ENCODE measurements at regions not wholly inside any gene's neighbourhood (a gene's known extent, or its start where the extent isn't known, plus 50 kb on each side); places are given as distances from the start of the nearest gene placed in this dataset.
"Not testable (repeated sequence)": the region's sequence is repeated elsewhere in the genome, so short reads cannot be mapped to it uniquely, and the experiment has no call there.

DNA sequence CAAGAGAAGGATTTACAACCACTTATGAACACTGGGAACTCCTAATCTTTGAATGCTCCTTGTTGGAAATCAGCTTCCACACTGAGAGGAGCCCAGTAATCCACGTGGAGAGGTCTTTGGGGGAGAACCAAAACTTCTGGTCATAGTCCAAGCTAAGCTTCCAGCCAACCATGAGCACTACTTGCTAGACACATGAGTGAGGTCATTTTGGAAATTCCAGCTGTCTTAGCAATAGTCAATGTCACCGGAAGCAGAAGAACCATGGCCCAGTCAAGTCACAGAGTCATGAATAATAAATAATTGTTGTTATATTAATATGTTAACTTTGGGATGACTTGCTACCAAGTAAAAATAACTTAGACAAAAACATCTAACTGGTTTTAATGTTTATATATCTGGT lies 324.9 kb upstream of the SGCG start:
- Histone ChIP-seq H3K4me2 (ENCODE audit: low read length) (no peak overlapping the region), H3K4me1 (ENCODE audit: control insufficient read depth in 1 of 2, insufficient read depth in 2 of 2, low read length in 2 of 2) (no peaks in the 10 kb centered on the region), H3K27ac (ENCODE audit: low read depth, low read length) (no peak overlapping the region), H4K20me1 (ENCODE audit: insufficient read depth) (no peaks in the 10 kb centered on the region), H3K9me3 (ENCODE audit: control insufficient read depth in 1 of 2, insufficient read depth in 1 of 2, low read depth in 1 of 2, low read length in 2 of 2) (no peaks in the 10 kb centered on the region), H3K9me2 (ENCODE audit: insufficient read depth) (no peaks in the 10 kb centered on the region), H3K9ac (ENCODE audit: low read length) (no peak overlapping the region), H3K36me3 (ENCODE audit: control insufficient read depth in 1 of 2, insufficient read depth in 2 of 2, low read length in 2 of 2) (no peaks in the 10 kb centered on the region), H3K27me3 (ENCODE audit: insufficient read depth, low read length) (no peaks in the 10 kb centered on the region), H2AFZ (ENCODE audit: low read depth, low read length, poor library complexity, severe bottlenecking) (no peak overlapping the region), H3K79me2 (ENCODE audit: insufficient read depth, low read length) (no peaks in the 10 kb centered on the region), H3K4me3 (replicated peaks in 1 of 2; ENCODE audit: low read depth in 1 of 2, low read length in 2 of 2) (no peak overlapping the region)
- intact Hi-C loops (cut with micrococcal nuclease) = no loop called here
- DNase-seq (ENCODE audit: low read depth, low spot score) (no peak), ATAC-seq (no peak)
- TF ChIP-seq, protein P1, sequence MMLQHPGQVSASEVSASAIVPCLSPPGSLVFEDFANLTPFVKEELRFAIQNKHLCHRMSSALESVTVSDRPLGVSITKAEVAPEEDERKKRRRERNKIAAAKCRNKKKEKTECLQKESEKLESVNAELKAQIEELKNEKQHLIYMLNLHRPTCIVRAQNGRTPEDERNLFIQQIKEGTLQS (IDR thresholded peaks at IDR 0.05) = no peak
- TF ChIP-seq CEBPB (IDR thresholded peaks at IDR 0.05; ENCODE audit: low read depth) (no peak), SIN3A (IDR thresholded peaks at IDR 0.05; ENCODE audit: low read depth) (no peak), CBX3 (IDR thresholded peaks at IDR 0.05; ENCODE audit: low read depth) (no peak), YY1 (IDR thresholded peaks at IDR 0.05; ENCODE audit: extremely low read depth, insufficient replicate concordance, low read depth, low read length) (no peak), EZH2phosphoT487 (IDR thresholded peaks at IDR 0.05; ENCODE audit: borderline replicate concordance) (no peak), EZH2 (IDR thresholded peaks at IDR 0.05) (no peak), SRF (IDR thresholded peaks at IDR 0.05; ENCODE audit: low read depth) (no peak), SP1 (IDR thresholded peaks at IDR 0.05; ENCODE audit: low read depth) (no peak), ZFX (IDR thresholded peaks at IDR 0.05) (no peak), POLR2A (IDR thresholded peaks at IDR 0.05; ENCODE audit: borderline replicate concordance, extremely low read depth, insufficient read depth, insufficient read length) (no peak), POLR2AphosphoS5 (IDR thresholded peaks at IDR 0.05; ENCODE audit: low read depth, low read length) (no peak), RAD21 (IDR thresholded peaks at IDR 0.05; ENCODE audit: low read depth) (no peak), ELF1 (IDR thresholded peaks at IDR 0.05; ENCODE audit: borderline replicate concordance, low read depth) (no peak), FOSL1 (IDR thresholded peaks at IDR 0.05; ENCODE audit: low read depth) (no peak)
- TF ChIP-seq, protein P2, sequence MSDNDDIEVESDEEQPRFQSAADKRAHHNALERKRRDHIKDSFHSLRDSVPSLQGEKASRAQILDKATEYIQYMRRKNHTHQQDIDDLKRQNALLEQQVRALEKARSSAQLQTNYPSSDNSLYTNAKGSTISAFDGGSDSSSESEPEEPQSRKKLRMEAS (IDR thresholded peaks at IDR 0.05) = no peak
- TF ChIP-seq, protein P3, sequence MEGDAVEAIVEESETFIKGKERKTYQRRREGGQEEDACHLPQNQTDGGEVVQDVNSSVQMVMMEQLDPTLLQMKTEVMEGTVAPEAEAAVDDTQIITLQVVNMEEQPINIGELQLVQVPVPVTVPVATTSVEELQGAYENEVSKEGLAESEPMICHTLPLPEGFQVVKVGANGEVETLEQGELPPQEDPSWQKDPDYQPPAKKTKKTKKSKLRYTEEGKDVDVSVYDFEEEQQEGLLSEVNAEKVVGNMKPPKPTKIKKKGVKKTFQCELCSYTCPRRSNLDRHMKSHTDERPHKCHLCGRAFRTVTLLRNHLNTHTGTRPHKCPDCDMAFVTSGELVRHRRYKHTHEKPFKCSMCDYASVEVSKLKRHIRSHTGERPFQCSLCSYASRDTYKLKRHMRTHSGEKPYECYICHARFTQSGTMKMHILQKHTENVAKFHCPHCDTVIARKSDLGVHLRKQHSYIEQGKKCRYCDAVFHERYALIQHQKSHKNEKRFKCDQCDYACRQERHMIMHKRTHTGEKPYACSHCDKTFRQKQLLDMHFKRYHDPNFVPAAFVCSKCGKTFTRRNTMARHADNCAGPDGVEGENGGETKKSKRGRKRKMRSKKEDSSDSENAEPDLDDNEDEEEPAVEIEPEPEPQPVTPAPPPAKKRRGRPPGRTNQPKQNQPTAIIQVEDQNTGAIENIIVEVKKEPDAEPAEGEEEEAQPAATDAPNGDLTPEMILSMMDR (IDR thresholded peaks at IDR 0.05 in 2 of 3, conservative IDR thresholded peaks at IDR 0.05 in 1 of 3; ENCODE audit: borderline replicate concordance in 1 of 3, insufficient read depth in 1 of 3, low read depth in 2 of 3, low read length in 2 of 3) = no peak
- TF ChIP-seq, protein P4, sequence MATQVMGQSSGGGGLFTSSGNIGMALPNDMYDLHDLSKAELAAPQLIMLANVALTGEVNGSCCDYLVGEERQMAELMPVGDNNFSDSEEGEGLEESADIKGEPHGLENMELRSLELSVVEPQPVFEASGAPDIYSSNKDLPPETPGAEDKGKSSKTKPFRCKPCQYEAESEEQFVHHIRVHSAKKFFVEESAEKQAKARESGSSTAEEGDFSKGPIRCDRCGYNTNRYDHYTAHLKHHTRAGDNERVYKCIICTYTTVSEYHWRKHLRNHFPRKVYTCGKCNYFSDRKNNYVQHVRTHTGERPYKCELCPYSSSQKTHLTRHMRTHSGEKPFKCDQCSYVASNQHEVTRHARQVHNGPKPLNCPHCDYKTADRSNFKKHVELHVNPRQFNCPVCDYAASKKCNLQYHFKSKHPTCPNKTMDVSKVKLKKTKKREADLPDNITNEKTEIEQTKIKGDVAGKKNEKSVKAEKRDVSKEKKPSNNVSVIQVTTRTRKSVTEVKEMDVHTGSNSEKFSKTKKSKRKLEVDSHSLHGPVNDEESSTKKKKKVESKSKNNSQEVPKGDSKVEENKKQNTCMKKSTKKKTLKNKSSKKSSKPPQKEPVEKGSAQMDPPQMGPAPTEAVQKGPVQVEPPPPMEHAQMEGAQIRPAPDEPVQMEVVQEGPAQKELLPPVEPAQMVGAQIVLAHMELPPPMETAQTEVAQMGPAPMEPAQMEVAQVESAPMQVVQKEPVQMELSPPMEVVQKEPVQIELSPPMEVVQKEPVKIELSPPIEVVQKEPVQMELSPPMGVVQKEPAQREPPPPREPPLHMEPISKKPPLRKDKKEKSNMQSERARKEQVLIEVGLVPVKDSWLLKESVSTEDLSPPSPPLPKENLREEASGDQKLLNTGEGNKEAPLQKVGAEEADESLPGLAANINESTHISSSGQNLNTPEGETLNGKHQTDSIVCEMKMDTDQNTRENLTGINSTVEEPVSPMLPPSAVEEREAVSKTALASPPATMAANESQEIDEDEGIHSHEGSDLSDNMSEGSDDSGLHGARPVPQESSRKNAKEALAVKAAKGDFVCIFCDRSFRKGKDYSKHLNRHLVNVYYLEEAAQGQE (IDR thresholded peaks at IDR 0.05; ENCODE audit: low read depth) = no peak
- CTCF ChIA-PET = no interaction called here
- RAD21 ChIA-PET (ENCODE audit: low non-redundant PET in 1 of 2, low total read pairs in 2 of 2, uncharacterized antibody in 2 of 2, unreplicated experiment in 2 of 2) = no interaction called here
- POLR2A ChIA-PET = no interaction called here
- no TSS peak for BruUV-seq (replicated peaks)

DNA sequence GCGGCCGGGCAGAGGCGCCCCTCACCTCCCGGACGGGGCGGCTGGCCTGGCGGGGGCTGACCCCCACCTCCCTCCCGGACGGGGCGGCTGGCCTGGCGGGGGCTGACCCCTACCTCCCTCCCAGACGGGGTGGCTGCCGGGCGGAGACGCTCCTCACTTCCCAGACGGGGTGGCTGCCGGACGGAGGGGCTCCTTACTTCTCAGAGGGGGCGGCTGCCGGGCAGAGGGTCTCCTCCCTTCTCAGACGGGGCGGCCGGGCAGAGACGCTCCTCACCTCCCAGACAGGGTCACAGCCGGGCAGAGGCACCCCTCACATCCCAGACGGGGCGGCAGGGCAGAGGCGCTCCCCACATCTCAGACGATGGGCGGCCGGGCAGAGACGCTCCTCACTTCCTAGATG lies 321.8 kb upstream of the SGCG start:
- H3K4me2 ChIP-seq (ENCODE audit: low read length); intact Hi-C loops (cut with micrococcal nuclease); H2AFZ ChIP-seq (ENCODE audit: low read depth, low read length, poor library complexity, severe bottlenecking); H4K20me1 ChIP-seq (ENCODE audit: insufficient read depth); H3K79me2 ChIP-seq (ENCODE audit: insufficient read depth, low read length); BruUV-seq (replicated peaks); H3K9ac ChIP-seq (ENCODE audit: low read length); H3K9me2 ChIP-seq (ENCODE audit: insufficient read depth); POLR2A ChIA-PET; H3K4me3 ChIP-seq (replicated peaks in 1 of 2; ENCODE audit: low read depth in 1 of 2, low read length in 2 of 2); ATAC-seq; CTCF ChIA-PET; DNase-seq (ENCODE audit: low read depth, low spot score); H3K36me3 ChIP-seq (ENCODE audit: control insufficient read depth in 1 of 2, insufficient read depth in 2 of 2, low read length in 2 of 2); RAD21 ChIA-PET (ENCODE audit: low non-redundant PET in 1 of 2, low total read pairs in 2 of 2, uncharacterized antibody in 2 of 2, unreplicated experiment in 2 of 2); H3K9me3 ChIP-seq (ENCODE audit: control insufficient read depth in 1 of 2, insufficient read depth in 1 of 2, low read depth in 1 of 2, low read length in 2 of 2); H3K27ac ChIP-seq (ENCODE audit: low read depth, low read length); H3K4me1 ChIP-seq (ENCODE audit: control insufficient read depth in 1 of 2, insufficient read depth in 2 of 2, low read length in 2 of 2); H3K27me3 ChIP-seq (ENCODE audit: insufficient read depth, low read length): not testable (repeated sequence)

Measured in HCT116 (cell line).